HG03097 (cell line): ENCODE measurements at regions not wholly inside any gene's neighbourhood (a gene's known extent, or its start where the extent isn't known, plus 50 kb on each side); places are given as distances from the start of the nearest gene placed in this dataset.
"Not testable (repeated sequence)": the region's sequence is repeated elsewhere in the genome, so short reads cannot be mapped to it uniquely, and the experiment has no call there.

Experiments
- ATAC-seq: cut with Tn5 transposase; IDR thresholded peaks from one replicate; pipeline ENCODE4 v1.9.1; 2021; ENCODE audit not compliant: unreplicated experiment, low FRiP score

- ATAC-seq: no peak
These were observed 354.5 kb upstream of the KCNMB2 start for GRCh38 chr3:178181784-178182183.

- no peak for ATAC-seq
These were observed 353.9 kb upstream of the KCNMB2 start for GRCh38 chr3:178182337-178182779.

- no peak for ATAC-seq
These were observed 351.4 kb upstream of the KCNMB2 start for GRCh38 chr3:178184833-178185232.

GRCh38 chr3:178186666-178187065 lies 349.6 kb upstream of the KCNMB2 start:
- ATAC-seq: no peak

- no peak for ATAC-seq
These were observed 346.4 kb upstream of the KCNMB2 start for GRCh38 chr3:178189854-178190253.

- ATAC-seq: no peak
These were observed 342.4 kb upstream of the KCNMB2 start for GRCh38 chr3:178193846-178194245.

GRCh38 chr3:178194539-178194938 lies 341.7 kb upstream of the KCNMB2 start:
- ATAC-seq: no peak

GRCh38 chr3:178195824-178196223 lies 340.4 kb upstream of the KCNMB2 start:
- ATAC-seq: peak; percentile 89

GRCh38 chr3:178198329-178198728 lies 337.9 kb upstream of the KCNMB2 start:
- no peak for ATAC-seq

GRCh38 chr3:178200316-178200715 lies 335.9 kb upstream of the KCNMB2 start:
- ATAC-seq: no peak

- ATAC-seq: no peak
These were observed 334.5 kb upstream of the KCNMB2 start for GRCh38 chr3:178201714-178202113.

GRCh38 chr3:178202194-178202593 lies 334.0 kb upstream of the KCNMB2 start:
- no peak for ATAC-seq

- ATAC-seq: no peak
These were observed 333.1 kb upstream of the KCNMB2 start for GRCh38 chr3:178203165-178203564.

- ATAC-seq: no peak
These were observed 332.6 kb upstream of the KCNMB2 start for GRCh38 chr3:178203650-178204049.

GRCh38 chr3:178205740-178206139 lies 330.5 kb upstream of the KCNMB2 start:
- no peak for ATAC-seq

- no peak for ATAC-seq
These were observed 329.7 kb upstream of the KCNMB2 start for GRCh38 chr3:178206521-178206920.

GRCh38 chr3:178207161-178207560 lies 329.1 kb upstream of the KCNMB2 start:
- ATAC-seq: not testable (repeated sequence)

- ATAC-seq: not testable (repeated sequence)
These were observed 328.6 kb upstream of the KCNMB2 start for GRCh38 chr3:178207627-178208026.

- ATAC-seq: not testable (repeated sequence)
These were observed 327.1 kb upstream of the KCNMB2 start for GRCh38 chr3:178209116-178209515.

- not testable (repeated sequence) for ATAC-seq
These were observed 326.6 kb upstream of the KCNMB2 start for GRCh38 chr3:178209618-178210017.

- not testable (repeated sequence) for ATAC-seq
These were observed 325.1 kb upstream of the KCNMB2 start for GRCh38 chr3:178211086-178211485.

GRCh38 chr3:178217479-178217878 lies 318.8 kb upstream of the KCNMB2 start:
- ATAC-seq: no peak

- no peak for ATAC-seq
These were observed 318.0 kb upstream of the KCNMB2 start for GRCh38 chr3:178218231-178218630.
